WTC11 (cell line): ENCODE measurements at regions not wholly inside any gene's neighbourhood (a gene's known extent, or its start where the extent isn't known, plus 50 kb on each side); places are given as distances from the start of the nearest gene placed in this dataset.

Experiments
- ATAC-seq: fragments of 200-7000 bp; cut with Tn5 transposase; 2 replicates; pipeline ENCODE4 v1.10.0; 2021; ENCODE audit warnings: mild to moderate bottlenecking, moderate library complexity
- CTCF ChIA-PET: fragments of 300-600 bp; sonication (Branson Sonifier 250); formaldehyde crosslinking; loops from one replicate; lab custom pipeline; 2021; ENCODE audit warnings: antibody characterized with exemption; lab: Charles Lee
- POLR2A ChIA-PET: fragments of 350-600 bp; sonication (Branson Sonifier 250); formaldehyde crosslinking; loops from one replicate; lab custom pipeline; 2021; ENCODE audit warnings: antibody characterized with exemption; lab: Charles Lee
- DNase-seq: peaks from one replicate; pipeline ENCODE4 v3.0.0; 2021; ENCODE audit warnings: low spot score
- H3K27ac Mint-ChIP-seq: 2 replicates; pipeline ENCODE4 v1.8.0; 2021; ENCODE audit warnings: mixed read lengths
- H3K27me3 Mint-ChIP-seq: 2 replicates; pipeline ENCODE4 v1.8.0; 2021; ENCODE audit warnings: low read depth, mild to moderate bottlenecking, moderate library complexity, mixed read lengths
- H3K36me3 Mint-ChIP-seq: 2 replicates; pipeline ENCODE4 v1.8.0; 2021; ENCODE audit warnings: mixed read lengths
- H3K4me1 Mint-ChIP-seq: 2 replicates; pipeline ENCODE4 v1.8.0; 2022; ENCODE audit warnings: mixed read lengths
- H3K4me3 Mint-ChIP-seq: 2 replicates; pipeline ENCODE4 v1.8.0; 2021; ENCODE audit warnings: mild to moderate bottlenecking, moderate library complexity, mixed read lengths
- H3K9me3 Mint-ChIP-seq: 2 replicates; pipeline ENCODE4 v1.8.0; 2021; ENCODE audit warnings: mixed read lengths
- AFF4 ChIP-seq: sonication (generic); formaldehyde crosslinking; IDR thresholded peaks from 2 replicates; pipeline ENCODE4 v1.8.1; 2023; ENCODE audit warnings: mild to moderate bottlenecking, missing genetic modification reagents, borderline replicate concordance
- CTCF ChIP-seq: fragments of 200-600 bp; IDR thresholded peaks from 2 replicates; pipeline ENCODE4 v1.8.0; 2022; ENCODE audit warnings: antibody characterized with exemption
- E2F5 ChIP-seq: sonication (generic); formaldehyde crosslinking; IDR thresholded peaks from 2 replicates; pipeline ENCODE4 v1.8.1; 2022; ENCODE audit warnings: mild to moderate bottlenecking, moderate library complexity, missing genetic modification reagents
- EMX1 ChIP-seq: fragments of 250-450 bp; sonication (Bioruptor Pico); IDR thresholded peaks from 2 replicates; pipeline ENCODE4 v1.8.0; 2021; ENCODE audit warnings: mild to moderate bottlenecking
- FOXK1 ChIP-seq: sonication (generic); formaldehyde crosslinking; IDR thresholded peaks from 2 replicates; pipeline ENCODE4 v1.8.0; 2022; ENCODE audit warnings: mild to moderate bottlenecking, moderate library complexity, missing genetic modification reagents
- GTF2I ChIP-seq: fragments of 250-450 bp; sonication (Bioruptor Pico); conservative IDR thresholded peaks from 2 replicates; pipeline ENCODE4 v1.4.0; 2021; ENCODE audit warnings: mild to moderate bottlenecking
- HMGA2 ChIP-seq: fragments of 250-450 bp; sonication (Bioruptor Pico); IDR thresholded peaks from 2 replicates; pipeline ENCODE4 v1.4.0; 2021; ENCODE audit warnings: mild to moderate bottlenecking, moderate library complexity
- IRF1 ChIP-seq: sonication (generic); formaldehyde crosslinking; IDR thresholded peaks from 2 replicates; pipeline ENCODE4 v1.8.0; 2023; ENCODE audit warnings: missing genetic modification reagents
- KAT7 ChIP-seq: sonication (generic); formaldehyde crosslinking; IDR thresholded peaks from 2 replicates; pipeline ENCODE4 v1.8.1; 2023; ENCODE audit warnings: missing genetic modification reagents, mild to moderate bottlenecking, borderline replicate concordance
- MLX ChIP-seq: sonication (generic); formaldehyde crosslinking; IDR thresholded peaks from 2 replicates; pipeline ENCODE4 v1.8.1; 2023; ENCODE audit warnings: mild to moderate bottlenecking, missing genetic modification reagents, moderate library complexity
- NFATC4 ChIP-seq: fragments of 250-450 bp; sonication (Bioruptor Pico); IDR thresholded peaks from 2 replicates; pipeline ENCODE4 v1.9.0; 2021; ENCODE audit warnings: mild to moderate bottlenecking
- NFE2L1 ChIP-seq: sonication (generic); formaldehyde crosslinking; IDR thresholded peaks from 2 replicates; pipeline ENCODE4 v1.8.1; 2023; ENCODE audit warnings: missing genetic modification reagents
- NFYB ChIP-seq: sonication (generic); formaldehyde crosslinking; conservative IDR thresholded peaks from 2 replicates; pipeline ENCODE4 v1.8.0; 2022; ENCODE audit warnings: low read depth, missing genetic modification reagents
- NR1H2 ChIP-seq: sonication (generic); formaldehyde crosslinking; IDR thresholded peaks from 2 replicates; pipeline ENCODE4 v1.9.0; 2021; ENCODE audit warnings: mild to moderate bottlenecking, moderate library complexity, missing genetic modification reagents
- RELA ChIP-seq: sonication (generic); formaldehyde crosslinking; IDR thresholded peaks from 2 replicates; pipeline ENCODE4 v1.8.1; 2022; ENCODE audit warnings: missing genetic modification reagents, mild to moderate bottlenecking, borderline replicate concordance
- TCF7 ChIP-seq: sonication (generic); formaldehyde crosslinking; IDR thresholded peaks from 2 replicates; pipeline ENCODE4 v1.8.0; 2022; ENCODE audit warnings: mild to moderate bottlenecking, low read depth, missing genetic modification reagents, moderate library complexity
- ZNF138 ChIP-seq: sonication (generic); formaldehyde crosslinking; conservative IDR thresholded peaks from 2 replicates; pipeline ENCODE4 v1.8.1; 2022; ENCODE audit warnings: mild to moderate bottlenecking, moderate library complexity, missing genetic modification reagents
- ZNF219 ChIP-seq: sonication (generic); formaldehyde crosslinking; IDR thresholded peaks from 2 replicates; pipeline ENCODE4 v1.8.0; 2023; ENCODE audit warnings: missing genetic modification reagents, mild to moderate bottlenecking, borderline replicate concordance
- ZNF416 ChIP-seq: fragments of 250-450 bp; sonication (Bioruptor Pico); IDR thresholded peaks from 2 replicates; pipeline ENCODE4 v1.9.0; 2021; ENCODE audit warnings: mild to moderate bottlenecking, inconsistent platforms
- ZNF671 ChIP-seq: fragments of 250-450 bp; sonication (Bioruptor Pico); IDR thresholded peaks from 2 replicates; pipeline ENCODE4 v1.8.0; 2021; ENCODE audit warnings: mild to moderate bottlenecking

GRCh38 chr13:100808330-100809128, 133.9 kb upstream of the TMTC4 start:
- Mint-ChIP-seq H3K4me1 (peaks cover 19% of the 10 kb centered on the region), H3K27ac (no peak overlapping the region), H3K36me3 (no peaks in the 10 kb centered on the region), H3K4me3 (no peak overlapping the region), H3K27me3 (no peaks in the 10 kb centered on the region), H3K9me3 (peaks cover 2% of the 10 kb centered on the region)
- TF ChIP-seq RELA (CRISPR knock-in tag) (no peak), NFATC4 (CRISPR knock-in tag) (no peak), FOXK1 (CRISPR knock-in tag) (no peak), GTF2I (CRISPR knock-in tag) (no peak), KAT7 (CRISPR knock-in tag) (no peak), NFE2L1 (CRISPR knock-in tag) (no peak), E2F5 (no peak), ZNF138 (CRISPR knock-in tag) (no peak), AFF4 (CRISPR knock-in tag) (no peak), CTCF (no peak), MLX (CRISPR knock-in tag) (no peak), ZNF671 (no peak), HMGA2 (CRISPR knock-in tag) (no peak), NR1H2 (CRISPR knock-in tag) (no peak), ZNF219 (CRISPR knock-in tag) (no peak), EMX1 (no peak), NFYB (CRISPR knock-in tag) (no peak), TCF7 (CRISPR knock-in tag) (no peak), IRF1 (CRISPR knock-in tag) (no peak), ZNF416 (CRISPR knock-in tag) (no peak)
- POLR2A ChIA-PET: interaction anchor here (0.6 kb wide), 1 partner anchor 1623 kb away, joined by 3 read pairs; no protein-coding TSS in a partner anchor
- no peak for ATAC-seq
- DNase-seq: no peak
- CTCF ChIA-PET: interaction anchor here (2.0 kb wide), 1 partner anchor 134 kb away, joined by 4 read pairs; the partner anchor contains the start of gene TMTC4
